ENCODE measurements at regions not wholly inside any gene's neighbourhood (a gene's known extent, or its start where the extent isn't known, plus 50 kb on each side); places are given as distances from the start of the nearest gene placed in this dataset.

GRCh38 chr14:104443391-104444158 lies 136.0 kb upstream of the C14orf180 start:
- CTCF ChIA-PET: no interaction called here
- DNase-seq (no peak), ATAC-seq (ENCODE audit: poor library complexity) (no peak)
- intact Hi-C loops (cut with DNase I, micrococcal nuclease): no loop called here
- peaks cover 11% of the 10 kb centered on the region for H3K27me3 Mint-ChIP-seq
- H3K9me3 Mint-ChIP-seq: peaks cover 5% of the 10 kb centered on the region
- TF ChIP-seq CTCF (IDR thresholded peaks at IDR 0.05): no peak
- no peaks in the 10 kb centered on the region for H3K4me1 ChIP-seq (ENCODE audit: insufficient read depth, low read length)
- no peak overlapping the region for H3K4me3 ChIP-seq (ENCODE audit: low read length)
- no peaks in the 10 kb centered on the region for H3K36me3 Mint-ChIP-seq (ENCODE audit: low read depth)
- H3K9me3 ChIP-seq (ENCODE audit: control insufficient read depth in 1 of 2, insufficient read depth in 1 of 2, low read length in 2 of 2): peaks cover 0 to under 1% of the 10 kb centered on the region in 2 experiments
- H3K4me3 Mint-ChIP-seq: no peak overlapping the region
- H3K36me3 ChIP-seq (ENCODE audit: insufficient read depth, low read length): no peaks in the 10 kb centered on the region
- POLR2A ChIA-PET: no interaction called here
- no peaks in the 10 kb centered on the region for H3K4me1 Mint-ChIP-seq (ENCODE audit: low read depth)
- H3K27ac ChIP-seq (ENCODE audit: low read depth in 1 of 2, low read length in 2 of 2): no peak overlapping the region
- H3K27me3 ChIP-seq (ENCODE audit: control insufficient read depth in 1 of 2, insufficient read depth in 2 of 2, low read length in 2 of 2): peaks cover 9 to 14% of the 10 kb centered on the region in 2 experiments
- H3K27ac Mint-ChIP-seq: no peak overlapping the region

GRCh38 chr14:104444159-104445030 lies 135.2 kb upstream of the C14orf180 start:
- ChIA-PET POLR2A (no interaction called here), CTCF (no interaction called here)
- Histone ChIP-seq H3K27ac (ENCODE audit: low read depth in 1 of 2, low read length in 2 of 2) (no peak overlapping the region), H3K4me1 (ENCODE audit: insufficient read depth, low read length) (no peaks in the 10 kb centered on the region), H3K4me3 (ENCODE audit: low read length) (no peak overlapping the region), H3K27me3 (ENCODE audit: control insufficient read depth in 1 of 2, insufficient read depth in 2 of 2, low read length in 2 of 2) (peaks cover 14 to 16% of the 10 kb centered on the region in 2 experiments), H3K9me3 (ENCODE audit: control insufficient read depth in 1 of 2, insufficient read depth in 1 of 2, low read length in 2 of 2) (peaks cover 0 to 7% of the 10 kb centered on the region in 2 experiments), H3K36me3 (ENCODE audit: insufficient read depth, low read length) (no peaks in the 10 kb centered on the region)
- intact Hi-C loops (cut with DNase I, micrococcal nuclease): no loop called here
- Mint-ChIP-seq H3K36me3 (ENCODE audit: low read depth) (no peaks in the 10 kb centered on the region), H3K27me3 (peaks cover 20% of the 10 kb centered on the region), H3K9me3 (peaks cover 10% of the 10 kb centered on the region), H3K4me3 (no peak overlapping the region), H3K4me1 (ENCODE audit: low read depth) (no peaks in the 10 kb centered on the region), H3K27ac (no peak overlapping the region)
- TF ChIP-seq CTCF (IDR thresholded peaks at IDR 0.05): no peak
- DNase-seq (no peak), ATAC-seq (ENCODE audit: poor library complexity) (no peak)

- Histone ChIP-seq H3K9me3 (ENCODE audit: control insufficient read depth in 1 of 2, insufficient read depth in 1 of 2, low read length in 2 of 2) (peaks cover 0 to 7% of the 10 kb centered on the region in 2 experiments), H3K27ac (ENCODE audit: low read depth in 1 of 2, low read length in 2 of 2) (no peak overlapping the region), H3K4me3 (ENCODE audit: low read length) (no peak overlapping the region), H3K4me1 (ENCODE audit: insufficient read depth, low read length) (no peaks in the 10 kb centered on the region), H3K36me3 (ENCODE audit: insufficient read depth, low read length) (no peaks in the 10 kb centered on the region), H3K27me3 (ENCODE audit: control insufficient read depth in 1 of 2, insufficient read depth in 2 of 2, low read length in 2 of 2) (peaks cover 14 to 16% of the 10 kb centered on the region in 2 experiments)
- Mint-ChIP-seq H3K27me3 (peaks cover 23% of the 10 kb centered on the region), H3K4me1 (ENCODE audit: low read depth) (no peaks in the 10 kb centered on the region), H3K4me3 (no peak overlapping the region), H3K9me3 (peaks cover 10% of the 10 kb centered on the region), H3K36me3 (ENCODE audit: low read depth) (no peaks in the 10 kb centered on the region), H3K27ac (no peak overlapping the region)
- DNase-seq: no peak
- intact Hi-C loops (cut with DNase I, micrococcal nuclease): no loop called here
- ATAC-seq (ENCODE audit: poor library complexity): no peak
- no peak for TF ChIP-seq CTCF (IDR thresholded peaks at IDR 0.05)
- ChIA-PET POLR2A (no interaction called here), CTCF (no interaction called here)
Observed at GRCh38 chr14:104445086-104445485, 134.5 kb upstream of the C14orf180 start.
